HG02981 (cell line): ENCODE measurements at regions not wholly inside any gene's neighbourhood (a gene's known extent, or its start where the extent isn't known, plus 50 kb on each side); places are given as distances from the start of the nearest gene placed in this dataset.
"Not testable (repeated sequence)": the region's sequence is repeated elsewhere in the genome, so short reads cannot be mapped to it uniquely, and the experiment has no call there.

Experiments used
- ATAC-seq: cut with Tn5 transposase; IDR thresholded peaks from one replicate; pipeline ENCODE4 v1.9.1; 2021; ENCODE audit warnings: mild to moderate bottlenecking, moderate library complexity; ENCODE audit not compliant: unreplicated experiment

- no peak for ATAC-seq
Observed at GRCh38 chr10:9910446-9910845, 1107.2 kb upstream of the CELF2 start.

- no peak for ATAC-seq
Observed at GRCh38 chr10:9911488-9911887, 1106.2 kb upstream of the CELF2 start.

- ATAC-seq: no peak
Observed at GRCh38 chr10:9913876-9914514, 1103.7 kb upstream of the CELF2 start.

- ATAC-seq: no peak
Observed at GRCh38 chr10:9921544-9921943, 1096.1 kb upstream of the CELF2 start.

- ATAC-seq: no peak
Observed at GRCh38 chr10:9922126-9922870, 1095.4 kb upstream of the CELF2 start.

GRCh38 chr10:9926003-9926402 is 1091.7 kb upstream of the CELF2 start:
- ATAC-seq: no peak

- no peak for ATAC-seq
Observed at GRCh38 chr10:9926881-9927280, 1090.8 kb upstream of the CELF2 start.

GRCh38 chr10:9939716-9940115 is 1078.0 kb upstream of the CELF2 start:
- ATAC-seq: no peak

GRCh38 chr10:9944690-9945089 is 1073.0 kb upstream of the CELF2 start:
- no peak for ATAC-seq

- ATAC-seq: no peak
Observed at GRCh38 chr10:9950070-9950469, 1067.6 kb upstream of the CELF2 start.

GRCh38 chr10:9951481-9952257 is 1066.0 kb upstream of the CELF2 start:
- ATAC-seq: no peak

- no peak for ATAC-seq
Observed at GRCh38 chr10:9957351-9957750, 1060.3 kb upstream of the CELF2 start.

GRCh38 chr10:9957876-9958275 is 1059.8 kb upstream of the CELF2 start:
- not testable (repeated sequence) for ATAC-seq

- ATAC-seq: no peak
Observed at GRCh38 chr10:9965341-9965740, 1052.3 kb upstream of the CELF2 start.

GRCh38 chr10:9986786-9987185 is 1030.9 kb upstream of the CELF2 start:
- no peak for ATAC-seq

- no peak for ATAC-seq
Observed at GRCh38 chr10:9987197-9987596, 1030.5 kb upstream of the CELF2 start.

- ATAC-seq: no peak
Observed at GRCh38 chr10:9992661-9993060, 1025.0 kb upstream of the CELF2 start.

GRCh38 chr10:9994131-9994530 is 1023.5 kb upstream of the CELF2 start:
- no peak for ATAC-seq

GRCh38 chr10:9999627-10000026 is 1018.0 kb upstream of the CELF2 start:
- no peak for ATAC-seq

- no peak for ATAC-seq
Observed at GRCh38 chr10:10007957-10008356, 1009.7 kb upstream of the CELF2 start.

GRCh38 chr10:10010397-10010796 is 1007.3 kb upstream of the CELF2 start:
- no peak for ATAC-seq

GRCh38 chr10:10014846-10015245 is 1002.8 kb upstream of the CELF2 start:
- ATAC-seq: no peak
